K562 (cell line): ENCODE measurements at regions not wholly inside any gene's neighbourhood (a gene's known extent, or its start where the extent isn't known, plus 50 kb on each side); places are given as distances from the start of the nearest gene placed in this dataset.

ENCODE experiments used
- ATAC-seq: fragments of 200-7000 bp; cut with Tn5 transposase; 3 replicates; pipeline ENCODE4 v1.9.1; 2020; ENCODE audit warnings: moderate library complexity
- BruUV-seq: library from RNA; stranded (reverse); fragments of 400-500 nt; replicated peaks from 2 replicates; lab custom pipeline; 2021; lab: Mats Ljungman, UMichigan
- CTCF ChIA-PET: fragments of 300-600 bp; formaldehyde crosslinking; extraction: SDS; loops from one replicate; lab custom pipeline; 2021; ENCODE audit warnings: low intra/inter-chr PET ratio; lab: Yijun Ruan, JAX
- POLR2A ChIA-PET: fragments of 300-600, 350-650 bp; sonication (Branson Sonifier 250); formaldehyde crosslinking; extraction: SDS; loops from one replicate; lab custom pipeline; 2021; ENCODE audit warnings: antibody characterized with exemption, inconsistent platforms; lab: Yijun Ruan, JAX
- DNase-seq, 4 experiments: peaks; one replicate each; pipeline versions ENCODE4 v3.0.0 to v3.0.0-alpha.2; 2011 to 2018; ENCODE audit warnings: low spot score in 3 of 4, mixed read lengths in 3 of 4; ENCODE audit errors: extremely low read depth in 1 of 4
- FAIRE-seq: peaks from 2 replicates; lab custom pipeline; 2011; peaks lifted over from hg19 to GRCh38; lab: Jason Lieb, UNC
- H2AFZ ChIP-seq: 2 replicates; pipeline ENCODE4 v1.6.0; 2011; ENCODE audit warnings: low read depth, low read length, control low read depth, inconsistent platforms
- H3K27ac ChIP-seq: fragments of 200-600 bp; 3 replicates; pipeline ENCODE4 v1.8.0; 2011; ENCODE audit warnings: low read depth, mild to moderate bottlenecking, control low read depth, inconsistent platforms, low read length, moderate library complexity, mixed read lengths; ENCODE audit errors: extremely low read depth
- H3K27me3 ChIP-seq, 2 experiments: fragments of 300-600 bp in 1 of 2; 2 replicates in 1 of 2; 3 replicates in 1 of 2; pipeline versions ENCODE4 v1.6.0 to v1.8.0; 2011; ENCODE audit warnings: inconsistent platforms in 2 of 2, low read length in 2 of 2, mild to moderate bottlenecking in 1 of 2, mixed read lengths in 1 of 2, moderate library complexity in 1 of 2; ENCODE audit not compliant: control insufficient read depth in 2 of 2, insufficient read depth in 2 of 2
- H3K36me3 ChIP-seq: fragments of 300-600 bp; 3 replicates; pipeline ENCODE4 v1.8.0; 2011; ENCODE audit warnings: mild to moderate bottlenecking, low read length, inconsistent platforms; ENCODE audit not compliant: control insufficient read depth, insufficient read depth
- H3K4me1 ChIP-seq, 2 experiments: fragments of 200-600 bp in 1 of 2; replicated peaks in 1 of 2; 2 replicates in 1 of 2; 3 replicates in 1 of 2; pipeline versions ENCODE4 v1.5.1 to v1.8.0; 2011; ENCODE audit warnings: inconsistent platforms in 2 of 2, low read length in 2 of 2, mild to moderate bottlenecking in 1 of 2, mixed read lengths in 1 of 2, moderate library complexity in 1 of 2; ENCODE audit not compliant: control insufficient read depth in 2 of 2, insufficient read depth in 2 of 2
- H3K4me2 ChIP-seq: 2 replicates; pipeline ENCODE4 v1.6.1; 2011; ENCODE audit warnings: low read length, control low read depth, inconsistent platforms, mixed read lengths; ENCODE audit not compliant: insufficient read depth
- H3K4me3 ChIP-seq: fragments of 200-600 bp; sonication (generic), shearing (Covaris generic); 2 replicates; pipeline ENCODE4 v1.5.1; 2016; ENCODE audit warnings: control low read depth, inconsistent platforms
- H3K79me2 ChIP-seq: fragments of 200-600 bp; 3 replicates; pipeline ENCODE4 v1.8.0; 2011; ENCODE audit warnings: low read length, inconsistent platforms; ENCODE audit not compliant: control insufficient read depth, insufficient read depth
- H3K9ac ChIP-seq, 2 experiments: 2 replicates each; pipeline versions ENCODE4 v1.6.0 to v1.6.1; 2011; ENCODE audit warnings: low read depth in 2 of 2, low read length in 2 of 2, control low read depth in 1 of 2, inconsistent platforms in 1 of 2, mild to moderate bottlenecking in 1 of 2, mixed read lengths in 1 of 2; ENCODE audit not compliant: insufficient read depth in 1 of 2
- H3K9me1 ChIP-seq: one replicate; pipeline ENCODE4 v1.6.0; 2011; ENCODE audit warnings: inconsistent platforms, mild to moderate bottlenecking, low read length, moderate library complexity; ENCODE audit not compliant: control insufficient read depth, insufficient read depth
- H3K9me3 ChIP-seq: replicated peaks from 2 replicates; pipeline ENCODE4 v1.5.1; 2011; ENCODE audit warnings: low read depth, low read length, inconsistent platforms; ENCODE audit not compliant: control insufficient read depth, insufficient read depth
- H4K20me1 ChIP-seq: replicated peaks from 2 replicates; pipeline ENCODE4 v1.6.1; 2011; ENCODE audit warnings: low read length, inconsistent platforms, mixed read lengths; ENCODE audit not compliant: control insufficient read depth, insufficient read depth
- CTCF ChIP-seq, 3 experiments: IDR thresholded peaks in 2 of 3; conservative IDR thresholded peaks in 1 of 3; 2 replicates each; pipeline ENCODE4 v1.5.1; 2011 to 2012; ENCODE audit warnings: low read length in 3 of 3, mild to moderate bottlenecking in 3 of 3, control low read depth in 2 of 3, improper control_type of control experiment in 1 of 3, inconsistent platforms in 1 of 3, low read depth in 1 of 3, mixed read lengths in 1 of 3, moderate library complexity in 1 of 3; ENCODE audit not compliant: insufficient read depth in 2 of 3
- HEY1 ChIP-seq: fragments of 250-450 bp; sonication (Bioruptor Pico); IDR thresholded peaks from 2 replicates; pipeline ENCODE4 v1.5.0; 2020; ENCODE audit warnings: mild to moderate bottlenecking, moderate library complexity, borderline replicate concordance
- NFE2 ChIP-seq: IDR thresholded peaks from 2 replicates; pipeline ENCODE4 v1.6.1; 2014; ENCODE audit warnings: antibody characterized with exemption, low read depth
- RBM39 ChIP-seq: fragments of 200-400 bp; formaldehyde crosslinking; optimal IDR thresholded peaks from 2 replicates; pipeline ENCODE3; 2018; ENCODE audit warnings: low read depth, low read length
- ZNF24 ChIP-seq: fragments of 450-650 bp; IDR thresholded peaks from 2 replicates; pipeline ENCODE4 v1.6.1; 2016
- ZNF655 ChIP-seq: fragments of 250-450 bp; sonication (Bioruptor Pico); IDR thresholded peaks from 2 replicates; pipeline ENCODE4 v1.5.0; 2021
- WGBS: fragments of 100-300 bp; shearing (Covaris generic); methylation state at CpG from one replicate; pipeline ENCODE4 v1.1.6; 2016; ENCODE audit warnings: low coverage, mixed read lengths; ENCODE audit not compliant: insufficient coverage; ENCODE audit errors: missing lambda C conversion rate; 5-methylcytosine and 5-hydroxymethylcytosine counted together
- in situ Hi-C: fragments of 300-500 bp; cut with MboI; formaldehyde crosslinking; loops from 4 replicates; pipeline ENCODE4 v1.15.0; 2018; ENCODE audit warnings: inconsistent platforms, mixed read lengths
- intact Hi-C: fragments of 100-400 bp; cut with micrococcal nuclease; formaldehyde crosslinking; loops from 2 replicates; pipeline ENCODE4 v1.14.2; 2022

- TF ChIP-seq ZNF655 (CRISPR knock-in tag) (no peak), HEY1 (CRISPR knock-in tag) (no peak), RBM39 (no peak)
Observed at GRCh38 chr4:138838251-138838650, 177.3 kb upstream of the NOCT start (continued).

GRCh38 chr4:138835832-138836533, 179.6 kb upstream of the NOCT start:
- in situ Hi-C loops (no loop called here), intact Hi-C loops (loop anchor here (2.0 to 10.0 kb wide), 2 partner anchors 83 to 151 kb away; no protein-coding TSS in a partner anchor)
- peak; percentile 38; the same call in 1 of the 3 replicates for ATAC-seq
- Histone ChIP-seq H3K36me3 (no peaks in the 10 kb centered on the region), H3K27ac (no peak overlapping the region), H3K4me1 (no peaks in the 10 kb centered on the region), H2AFZ (no peak overlapping the region; the same call in 1 of the 2 replicates), H3K27me3 (peaks cover 16% of the 10 kb centered on the region in 2 experiments; a peak in 4 of 5 replicates), H3K4me3 (no peak overlapping the region), H3K9ac (no peak overlapping the region), H3K4me2 (no peak overlapping the region), H3K9me3 (no peaks in the 10 kb centered on the region), H3K9me1 (no peaks in the 10 kb centered on the region), H3K79me2 (no peaks in the 10 kb centered on the region), H4K20me1 (no peaks in the 10 kb centered on the region)
- peak in 2 of 4 experiments; percentile 10 to 13 for DNase-seq
- POLR2A ChIA-PET: interaction anchor here (0.8 to 1.0 kb wide), 2 partner anchors 10 to 16 kb away, joined by 3 read pairs; no protein-coding TSS in a partner anchor
- FAIRE-seq: no peak
- WGBS: 16% methylated on average over 9 of the region's 9 CpGs
- TF ChIP-seq CTCF (IDR thresholded peaks at IDR 0.05 in 2 of 3, conservative IDR thresholded peaks at IDR 0.05 in 1 of 3; ENCODE audit: insufficient read depth in 2 of 3, low read depth in 1 of 3, low read length in 3 of 3): peak in 2 of 3 experiments; percentile 5 to 12; a peak in 1 of 6 replicates
- TF ChIP-seq NFE2: peak; percentile 26; the same call in 1 of the 2 replicates
- no peak for TF ChIP-seq ZNF24
- BruUV-seq: no TSS peak
- CTCF ChIA-PET: interaction anchor here (0.8 to 1.4 kb wide), 2 partner anchors 83 to 102 kb away, joined by 3 to 4 read pairs; no protein-coding TSS in a partner anchor
